ENCODE measurements at regions not wholly inside any gene's neighbourhood (a gene's known extent, or its start where the extent isn't known, plus 50 kb on each side); places are given as distances from the start of the nearest gene placed in this dataset.

- no peak overlapping the region for H3K4me3 Mint-ChIP-seq (ENCODE audit: low read depth)
- no peaks in the 10 kb centered on the region for H3K36me3 Mint-ChIP-seq (ENCODE audit: insufficient read depth)
- peaks cover 10% of the 10 kb centered on the region for H3K4me1 Mint-ChIP-seq (ENCODE audit: low read depth)
- no peak for TF ChIP-seq CTCF (IDR thresholded peaks at IDR 0.05; ENCODE audit: unreplicated experiment)
- no peaks in the 10 kb centered on the region for H3K9me3 Mint-ChIP-seq (ENCODE audit: low read depth)
- H3K27ac Mint-ChIP-seq: no peak overlapping the region
- H3K27me3 Mint-ChIP-seq: peaks cover 10% of the 10 kb centered on the region
- DNase-seq (ENCODE audit: low spot score, unreplicated experiment): no peak
Observed at GRCh38 chr16:85513649-85514048, 99.5 kb upstream of the GSE1 start.

DNA sequence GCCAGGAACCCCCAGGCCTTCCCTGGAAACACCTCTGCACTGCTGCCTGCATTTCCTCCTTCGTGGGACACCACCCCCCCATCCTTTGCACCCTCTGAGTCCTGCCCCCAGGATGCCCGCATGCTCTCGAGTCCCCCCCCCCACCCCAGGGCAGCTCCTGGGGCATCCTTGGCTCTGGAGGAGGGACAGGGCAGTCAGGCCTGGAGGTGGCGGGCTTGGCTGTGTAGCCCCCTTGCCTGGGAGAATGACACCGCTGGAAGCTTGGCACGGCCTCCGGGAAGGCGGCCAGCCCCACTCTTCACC, 98.9 kb upstream of the GSE1 start:
- Mint-ChIP-seq H3K4me3 (ENCODE audit: low read depth) (no peak overlapping the region), H3K27me3 (peaks cover 8% of the 10 kb centered on the region), H3K36me3 (ENCODE audit: insufficient read depth) (no peaks in the 10 kb centered on the region), H3K9me3 (ENCODE audit: low read depth) (no peaks in the 10 kb centered on the region), H3K27ac (peak overlapping the region; percentile 51), H3K4me1 (ENCODE audit: low read depth) (peaks cover 10% of the 10 kb centered on the region)
- DNase-seq (ENCODE audit: low spot score, unreplicated experiment): no peak
- TF ChIP-seq CTCF (IDR thresholded peaks at IDR 0.05; ENCODE audit: unreplicated experiment): no peak

- no peak overlapping the region for H3K4me3 Mint-ChIP-seq (ENCODE audit: low read depth)
- no peaks in the 10 kb centered on the region for H3K9me3 Mint-ChIP-seq (ENCODE audit: low read depth)
- peaks cover 2% of the 10 kb centered on the region for H3K36me3 Mint-ChIP-seq (ENCODE audit: insufficient read depth)
- H3K4me1 Mint-ChIP-seq (ENCODE audit: low read depth): peaks cover 10% of the 10 kb centered on the region
- no peak for TF ChIP-seq CTCF (IDR thresholded peaks at IDR 0.05; ENCODE audit: unreplicated experiment)
- no peak for DNase-seq (ENCODE audit: low spot score, unreplicated experiment)
- H3K27ac Mint-ChIP-seq: peak overlapping the region; percentile 51
- H3K27me3 Mint-ChIP-seq: peaks cover 8% of the 10 kb centered on the region
Observed at GRCh38 chr16:85514598-85515318, 98.4 kb upstream of the GSE1 start.

GRCh38 chr16:85515319-85515745, 97.8 kb upstream of the GSE1 start:
- DNase-seq (ENCODE audit: low spot score, unreplicated experiment): no peak
- H3K27ac Mint-ChIP-seq: no peak overlapping the region
- H3K27me3 Mint-ChIP-seq: peaks cover 8% of the 10 kb centered on the region

GRCh38 chr16:85515830-85516397, 97.2 kb upstream of the GSE1 start:
- Mint-ChIP-seq H3K36me3 (ENCODE audit: insufficient read depth) (peaks cover 2% of the 10 kb centered on the region), H3K27ac (no peak overlapping the region), H3K4me1 (ENCODE audit: low read depth) (peaks cover 15% of the 10 kb centered on the region), H3K4me3 (ENCODE audit: low read depth) (no peak overlapping the region), H3K27me3 (peaks cover 8% of the 10 kb centered on the region), H3K9me3 (ENCODE audit: low read depth) (no peaks in the 10 kb centered on the region)
- no peak for TF ChIP-seq CTCF (IDR thresholded peaks at IDR 0.05; ENCODE audit: unreplicated experiment)
- DNase-seq (ENCODE audit: low spot score, unreplicated experiment): no peak

More at GRCh38 chr16:85515319-85515745, 97.8 kb upstream of the GSE1 start:
- Mint-ChIP-seq H3K4me3 (ENCODE audit: low read depth) (no peak overlapping the region), H3K9me3 (ENCODE audit: low read depth) (no peaks in the 10 kb centered on the region), H3K4me1 (ENCODE audit: low read depth) (peaks cover 11% of the 10 kb centered on the region), H3K36me3 (ENCODE audit: insufficient read depth) (peaks cover 2% of the 10 kb centered on the region)
- TF ChIP-seq CTCF (IDR thresholded peaks at IDR 0.05; ENCODE audit: unreplicated experiment): no peak
